ENCODE measurements at regions not wholly inside any gene's neighbourhood (a gene's known extent, or its start where the extent isn't known, plus 50 kb on each side); places are given as distances from the start of the nearest gene placed in this dataset.

- DNase-seq, result no peak
Measured at GRCh38 chr4:136917312-136918110, 614.8 kb downstream of the PCDH18 start.

DNA sequence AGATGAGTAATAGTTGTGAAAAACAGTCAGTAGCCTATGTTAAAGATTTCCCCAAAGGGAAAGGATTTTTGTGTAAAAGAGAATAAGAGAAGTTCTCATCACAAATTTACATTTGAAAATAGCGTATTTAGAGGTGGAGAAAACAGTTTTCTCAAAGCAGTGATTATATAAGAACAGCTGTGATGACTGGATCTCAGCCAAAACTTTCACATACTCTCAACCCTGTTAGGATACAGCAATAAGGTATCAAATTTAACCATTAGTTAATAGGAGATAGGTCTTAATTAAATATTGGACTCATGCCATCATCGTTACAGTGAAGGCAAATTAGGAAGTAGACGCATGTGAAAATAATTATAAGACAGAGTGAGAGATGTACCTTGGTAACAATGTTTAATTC lies 622.7 kb downstream of the PCDH18 start:
- DNase-seq, result no peak

- DNase-seq, result no peak
Measured at GRCh38 chr4:136908122-136908521, 624.2 kb downstream of the PCDH18 start.

- DNase-seq, result no peak
Measured at GRCh38 chr4:136900696-136901095, 631.6 kb downstream of the PCDH18 start.

DNA sequence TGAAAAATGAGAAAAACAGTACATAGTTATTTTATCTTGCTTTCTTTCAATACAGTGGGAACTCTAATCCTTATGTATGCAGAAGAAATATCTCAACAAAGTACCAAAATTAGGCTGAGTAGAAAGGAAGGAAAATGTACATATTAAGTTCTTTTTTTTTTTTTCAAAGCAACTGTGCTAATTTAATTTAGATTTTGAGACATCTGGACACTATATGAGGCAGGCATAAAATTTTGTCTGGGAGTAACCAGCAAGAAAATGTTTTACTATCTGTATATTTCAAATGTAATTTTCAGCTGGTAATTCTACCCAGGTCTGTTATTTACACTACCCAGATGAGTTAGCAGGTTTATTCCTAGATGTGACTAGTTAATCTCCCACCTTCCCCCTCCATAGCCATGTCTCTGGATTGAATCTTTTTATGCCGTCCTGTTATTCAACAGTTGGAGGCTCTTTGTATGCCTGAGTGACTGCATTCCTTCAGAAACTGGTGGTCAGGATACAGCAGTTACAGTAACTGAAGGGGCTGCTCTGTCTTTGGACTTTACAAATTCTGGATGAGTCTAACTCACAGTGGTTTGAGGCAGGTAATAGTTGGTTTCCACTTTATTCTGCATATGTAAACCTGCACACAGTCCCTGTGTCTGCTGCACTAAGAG lies 633.6 kb downstream of the PCDH18 start:
- DNase-seq, result no peak

- DNase-seq, result no peak
Measured at GRCh38 chr4:136893573-136893972, 638.7 kb downstream of the PCDH18 start.

DNA sequence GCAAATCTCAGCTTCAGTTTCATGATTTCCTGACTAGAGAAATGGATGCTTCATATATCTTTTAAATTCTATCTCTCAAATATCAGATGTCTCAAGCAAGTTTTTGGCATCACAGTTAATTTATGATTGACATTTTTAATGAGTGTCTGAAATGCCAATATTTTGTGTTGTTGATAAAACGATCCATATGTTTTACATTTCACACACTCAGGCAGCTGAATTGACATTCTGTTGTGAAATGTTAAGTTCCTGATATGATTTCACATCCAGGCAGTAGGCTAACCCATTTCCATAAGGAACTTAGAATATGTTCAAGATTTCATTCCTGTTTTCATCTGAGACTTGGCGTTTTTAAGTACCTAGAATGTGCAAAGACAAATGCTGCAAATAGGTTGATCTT lies 650.6 kb downstream of the PCDH18 start:
- DNase-seq, result no peak

DNA sequence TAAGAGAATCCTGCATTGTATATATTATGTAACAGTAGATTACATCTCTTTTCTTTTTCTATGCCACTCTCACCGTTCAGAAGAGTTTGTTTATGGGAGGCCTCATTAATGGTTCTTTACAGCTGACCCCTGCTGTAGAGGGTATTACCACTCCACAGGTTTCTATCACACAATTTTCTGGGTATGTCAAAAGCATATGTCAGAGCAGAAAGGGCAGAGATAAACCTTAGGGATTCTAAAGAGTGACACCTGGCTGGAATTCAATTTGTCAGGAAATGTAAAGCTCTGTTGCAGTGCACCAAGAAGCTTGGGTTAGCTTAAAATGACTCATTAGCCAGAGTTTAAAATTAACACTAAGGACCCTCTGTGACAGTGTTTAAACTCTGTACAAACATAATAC lies 658.7 kb downstream of the PCDH18 start:
- DNase-seq, result no peak

DNA sequence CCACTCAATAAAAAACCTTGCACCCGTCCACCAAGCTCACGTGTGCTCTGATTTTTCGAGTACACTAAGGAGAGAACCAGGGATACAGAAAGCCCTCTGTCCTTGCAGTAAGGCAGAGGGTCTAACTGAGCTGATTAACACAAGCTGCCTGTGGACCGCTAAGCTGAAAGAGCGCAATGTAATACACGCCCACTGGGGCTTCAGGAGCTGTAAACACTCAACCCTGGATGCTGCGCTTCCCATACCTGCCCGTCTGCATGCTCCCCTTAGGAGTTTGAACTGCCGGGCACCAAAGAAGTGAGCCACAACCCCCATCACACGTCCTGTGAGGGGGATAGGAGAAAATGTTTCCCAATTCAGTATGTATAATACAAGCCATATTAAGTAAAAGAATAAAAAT lies 664.8 kb downstream of the PCDH18 start:
- no peak for DNase-seq

GRCh38 chr4:136865526-136865925 lies 666.8 kb downstream of the PCDH18 start:
- DNase-seq, result no peak

DNA sequence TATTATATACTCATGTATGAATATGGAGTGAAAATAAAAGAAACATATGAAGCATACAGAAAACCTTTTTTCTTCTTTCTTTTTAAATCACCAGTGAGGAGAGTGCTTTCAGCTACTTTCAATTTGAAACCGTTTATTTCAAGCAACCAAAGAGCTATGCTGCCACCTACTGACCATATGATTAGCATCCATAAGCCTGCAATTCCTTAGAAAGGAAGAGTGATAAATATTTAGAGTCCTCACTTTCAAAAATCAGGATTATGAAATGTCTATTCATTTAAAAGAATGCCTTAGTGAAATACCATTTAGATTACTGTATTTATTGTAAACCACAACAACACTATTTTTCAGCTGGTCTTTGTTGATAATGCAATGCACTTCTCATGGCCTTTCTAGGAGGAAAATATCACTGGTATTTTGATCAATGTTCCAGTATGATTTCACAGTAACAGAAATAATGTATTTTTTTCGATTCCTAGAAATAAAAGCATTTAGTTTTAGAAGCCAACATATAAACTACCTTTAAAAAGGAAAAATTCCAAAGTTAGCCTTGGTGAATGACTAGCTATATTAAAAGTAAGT lies 667.6 kb downstream of the PCDH18 start:
- DNase-seq, result no peak

- DNase-seq, result no peak
Measured at GRCh38 chr4:136863756-136864155, 668.5 kb downstream of the PCDH18 start.

DNA sequence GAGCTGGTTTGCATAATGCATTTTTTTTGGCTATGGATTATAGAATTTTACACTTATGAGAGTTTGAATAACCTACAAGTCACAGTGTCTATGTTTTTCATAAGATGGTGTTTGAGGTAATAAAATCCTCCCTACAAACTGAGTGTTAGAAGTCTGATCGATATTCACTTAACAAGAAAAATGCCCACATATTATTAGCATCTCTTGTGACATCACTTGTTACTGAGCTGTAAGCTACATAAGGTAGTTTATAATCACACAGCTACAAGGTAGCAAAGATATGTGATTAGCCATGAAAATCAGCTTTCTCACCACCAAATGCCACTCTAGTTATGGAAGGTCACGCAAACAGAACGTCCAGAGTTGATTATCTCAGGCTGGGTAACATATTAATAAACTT lies 669.6 kb downstream of the PCDH18 start:
- DNase-seq, result no peak

DNA sequence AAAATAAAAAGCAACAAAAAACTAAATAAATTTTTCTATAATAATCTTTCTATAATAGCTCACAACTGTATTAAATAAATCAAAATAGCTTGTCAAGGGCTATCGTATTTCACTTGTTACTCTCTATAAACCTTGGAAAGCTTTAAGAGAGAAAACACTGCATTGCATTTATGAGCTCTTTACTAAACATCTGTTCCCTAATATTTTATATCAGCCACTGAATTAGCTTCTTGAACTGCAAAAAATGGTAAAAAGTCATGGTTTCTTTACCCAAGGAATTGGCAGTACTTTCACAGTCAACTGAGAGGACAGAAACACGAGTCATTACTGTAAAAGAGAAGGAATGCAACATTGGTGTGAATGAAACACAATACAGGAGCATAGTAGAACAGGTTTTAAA lies 671.2 kb downstream of the PCDH18 start:
- no peak for DNase-seq

- DNase-seq, result no peak
Measured at GRCh38 chr4:136858903-136859302, 673.4 kb downstream of the PCDH18 start.

DNA sequence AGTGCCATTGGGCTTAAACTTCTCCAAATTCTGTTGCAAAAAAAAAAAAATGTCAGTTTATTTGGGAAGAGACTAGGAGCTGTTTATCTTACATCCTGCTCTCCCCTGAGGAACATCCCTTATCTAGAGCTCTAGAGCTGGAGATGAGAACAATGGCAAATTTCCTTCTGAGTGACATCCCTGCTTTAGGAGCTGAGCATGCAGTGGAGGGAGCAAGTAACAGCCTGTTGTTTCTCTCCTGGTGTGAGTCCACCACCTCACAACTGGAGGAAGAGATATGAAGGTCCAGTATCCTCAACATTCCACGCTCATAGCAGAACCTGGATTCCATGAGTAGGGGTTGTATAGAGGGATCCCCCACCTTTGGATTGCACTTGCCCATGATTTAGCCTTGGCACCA lies 676.4 kb downstream of the PCDH18 start:
- no peak for DNase-seq

- no peak for DNase-seq
Measured at GRCh38 chr4:136850446-136850845, 681.8 kb downstream of the PCDH18 start.

- no peak for DNase-seq
Measured at GRCh38 chr4:136847881-136848621, 684.2 kb downstream of the PCDH18 start.

DNA sequence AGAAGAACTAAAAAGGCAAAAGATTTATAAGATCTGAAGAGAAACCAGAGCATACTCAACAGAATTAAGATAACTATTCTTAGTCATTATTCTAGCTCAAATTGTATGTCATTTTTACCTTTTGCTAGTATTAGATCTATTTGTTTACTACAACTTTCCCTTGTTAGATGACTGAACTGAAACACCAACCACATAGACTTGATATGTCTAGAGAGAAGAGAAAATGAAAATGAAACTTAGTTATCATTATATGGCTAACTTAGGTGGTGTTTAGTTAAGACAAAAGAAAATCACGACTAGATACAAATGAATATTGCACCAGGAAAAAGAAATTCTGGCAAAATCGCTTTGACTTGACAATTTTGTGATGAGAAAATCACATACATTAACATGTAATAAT lies 690.8 kb downstream of the PCDH18 start:
- no peak for DNase-seq

DNA sequence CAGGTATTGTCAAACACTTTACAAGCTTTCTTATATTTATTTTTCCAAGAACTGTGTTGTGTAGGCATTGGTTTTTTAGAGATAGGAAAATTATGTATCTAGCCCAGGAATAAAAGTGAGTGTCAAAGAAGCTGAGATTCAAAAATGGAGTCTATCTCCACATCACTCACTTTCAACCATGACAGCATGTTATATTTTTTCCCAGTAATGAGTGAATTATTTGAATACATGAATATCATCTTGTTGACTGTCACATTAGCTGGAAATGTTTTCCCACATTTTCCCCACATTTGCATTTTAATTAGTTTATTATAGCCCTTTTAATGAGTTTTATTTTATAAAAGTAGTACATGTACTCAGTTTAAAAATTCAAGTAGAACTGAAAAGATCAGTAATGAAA lies 693.7 kb downstream of the PCDH18 start:
- DNase-seq, result no peak

- no peak for DNase-seq
Measured at GRCh38 chr4:136831553-136831952, 700.7 kb downstream of the PCDH18 start.

GRCh38 chr4:136829280-136829679 lies 703.0 kb downstream of the PCDH18 start:
- no peak for DNase-seq

- DNase-seq, result no peak
Measured at GRCh38 chr4:136823020-136823419, 709.3 kb downstream of the PCDH18 start.

All from left hindlimb (tissue), 1 donor.